GM12875 (cell line): ENCODE measurements at regions not wholly inside any gene's neighbourhood (a gene's known extent, or its start where the extent isn't known, plus 50 kb on each side); places are given as distances from the start of the nearest gene placed in this dataset.

Source experiments
- H3K4me3 ChIP-seq: one replicate; pipeline ENCODE4 v1.5.1; 2011; ENCODE audit warnings: low read depth, low read length, control low read depth
- CTCF ChIP-seq: IDR thresholded peaks from 2 replicates; pipeline ENCODE4 v1.5.1; 2011; ENCODE audit warnings: low read depth, mild to moderate bottlenecking, control low read depth, inconsistent platforms, low read length, moderate library complexity, borderline replicate concordance; ENCODE audit not compliant: insufficient read depth

- no peak for TF ChIP-seq CTCF
- no peak overlapping the region for H3K4me3 ChIP-seq
Measured at GRCh38 chr11:43197379-43197778, 114.4 kb upstream of the API5 start.

- no peak overlapping the region for H3K4me3 ChIP-seq
- no peak for TF ChIP-seq CTCF
Measured at GRCh38 chr11:43200031-43200430, 111.8 kb upstream of the API5 start.

GRCh38 chr11:43212279-43212678 is 99.5 kb upstream of the API5 start:
- H3K4me3 ChIP-seq = no peak overlapping the region
- TF ChIP-seq CTCF = no peak

GRCh38 chr11:43214471-43214870 is 97.3 kb upstream of the API5 start:
- H3K4me3 ChIP-seq = no peak overlapping the region
- no peak for TF ChIP-seq CTCF

- TF ChIP-seq CTCF = no peak
- no peak overlapping the region for H3K4me3 ChIP-seq
Measured at GRCh38 chr11:43217849-43218248, 93.9 kb upstream of the API5 start.

GRCh38 chr11:43222215-43222614 is 89.6 kb upstream of the API5 start:
- TF ChIP-seq CTCF = no peak
- no peak overlapping the region for H3K4me3 ChIP-seq

- TF ChIP-seq CTCF = no peak
- no peak overlapping the region for H3K4me3 ChIP-seq
Measured at GRCh38 chr11:43223026-43223425, 88.8 kb upstream of the API5 start.
